Muscle layer of colon (tissue), 2 donors: ENCODE measurements at regions not wholly inside any gene's neighbourhood (a gene's known extent, or its start where the extent isn't known, plus 50 kb on each side); places are given as distances from the start of the nearest gene placed in this dataset.
"Not testable (repeated sequence)": the region's sequence is repeated elsewhere in the genome, so short reads cannot be mapped to it uniquely, and the experiment has no call there.

ENCODE experiments used
- H3K27ac ChIP-seq: one replicate; pipeline ENCODE4 v1.7.0; 2013; ENCODE audit warnings: low read depth, mild to moderate bottlenecking, low read length, moderate library complexity
- H3K27me3 ChIP-seq, 2 donors: one replicate each; pipeline ENCODE4 v1.7.0; 2013; ENCODE audit warnings: low read length in 2 of 2, mild to moderate bottlenecking in 2 of 2; ENCODE audit not compliant: insufficient read depth in 2 of 2, control insufficient read depth in 1 of 2
- H3K36me3 ChIP-seq: one replicate; pipeline ENCODE4 v1.7.0; 2013; ENCODE audit warnings: mild to moderate bottlenecking, low read length; ENCODE audit not compliant: insufficient read depth
- H3K4me1 ChIP-seq: one replicate; pipeline ENCODE4 v1.7.0; 2013; ENCODE audit warnings: mild to moderate bottlenecking, low read length; ENCODE audit not compliant: insufficient read depth
- H3K4me3 ChIP-seq, 2 donors: one replicate each; pipeline ENCODE4 v1.7.0; 2013; ENCODE audit warnings: low read length in 2 of 2, low read depth in 1 of 2, mild to moderate bottlenecking in 1 of 2, moderate library complexity in 1 of 2
- H3K9ac ChIP-seq: one replicate; pipeline ENCODE4 v1.7.0; 2013; ENCODE audit warnings: low read length
- H3K9me3 ChIP-seq: one replicate; pipeline ENCODE4 v1.7.0; 2013; ENCODE audit warnings: mild to moderate bottlenecking, low read length
- donor health status: abdominal sarcoma.
- donor health status: Adenocarcinoma of cecum.

DNA sequence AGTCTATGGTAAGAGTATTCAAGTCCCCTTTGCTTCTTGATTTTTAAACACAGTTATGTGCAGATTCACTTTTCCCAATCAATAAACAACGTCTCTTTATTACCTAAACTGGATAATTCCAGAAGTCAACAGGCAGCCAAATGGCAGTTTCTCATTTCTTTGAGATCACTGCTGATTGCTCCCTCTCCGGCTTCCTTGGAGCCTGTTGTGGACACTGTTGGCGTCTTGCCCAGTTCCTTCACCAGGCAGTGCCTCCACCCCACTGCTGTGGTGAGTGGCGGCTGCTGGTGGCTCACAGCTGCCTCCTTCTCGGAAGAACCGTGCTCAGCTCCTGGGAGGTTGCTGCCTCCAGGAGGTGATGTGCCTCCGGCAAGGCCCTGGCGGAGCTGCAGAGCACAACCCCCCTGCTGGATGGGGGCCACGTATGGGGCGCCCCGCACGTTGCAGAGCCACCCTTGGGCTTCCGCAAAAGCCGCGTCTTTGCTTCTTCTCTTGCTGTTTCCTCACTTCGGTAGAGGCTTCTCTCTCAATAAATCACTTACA, 105.1 kb upstream of the CNKSR3 start:
- Histone ChIP-seq H3K4me1 (no peaks in the 10 kb centered on the region), H3K36me3 (no peaks in the 10 kb centered on the region), H3K4me3 (peak overlapping the region in 1 of 2 donors; percentile 25), H3K9me3 (no peaks in the 10 kb centered on the region), H3K27ac (no peak overlapping the region), H3K27me3 (no peaks in the 10 kb centered on the region), H3K9ac (no peak overlapping the region)

DNA sequence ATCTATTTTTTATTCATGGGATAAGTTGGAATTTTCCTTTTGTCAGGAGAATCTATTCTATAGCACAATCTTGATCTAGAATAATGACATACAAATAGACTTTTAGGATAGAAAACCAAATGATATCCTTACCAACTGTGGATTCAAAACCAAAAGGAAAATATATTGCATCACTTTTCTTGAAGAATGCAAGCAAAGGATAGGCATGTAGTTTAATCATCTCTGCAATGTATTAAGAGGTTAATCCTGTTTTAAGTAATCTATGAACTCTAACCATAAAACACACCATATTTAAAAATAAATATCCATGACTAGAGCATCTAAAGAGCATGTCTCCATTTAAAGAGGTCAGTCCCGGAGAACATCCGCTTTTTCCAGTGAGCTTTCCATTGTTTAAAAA, 106.7 kb upstream of the CNKSR3 start:
- H3K4me1 ChIP-seq, result no peaks in the 10 kb centered on the region
- H3K27me3 ChIP-seq, result no peaks in the 10 kb centered on the region

GRCh38 chr6:154619146-154619545, 108.7 kb upstream of the CNKSR3 start:
- H3K9ac ChIP-seq, result no peak overlapping the region
- H3K27me3 ChIP-seq, result peaks cover 0 to 4% of the 10 kb centered on the region in 2 donors
- no peaks in the 10 kb centered on the region for H3K9me3 ChIP-seq
- H3K36me3 ChIP-seq, result no peaks in the 10 kb centered on the region
- no peaks in the 10 kb centered on the region for H3K4me1 ChIP-seq
- H3K27ac ChIP-seq, result no peak overlapping the region
- no peak overlapping the region for H3K4me3 ChIP-seq

More for the DNA sequence above, 106.7 kb upstream of the CNKSR3 start:
- Histone ChIP-seq H3K27ac (no peak overlapping the region), H3K9me3 (no peaks in the 10 kb centered on the region), H3K9ac (no peak overlapping the region), H3K4me3 (no peak overlapping the region), H3K36me3 (no peaks in the 10 kb centered on the region)

DNA sequence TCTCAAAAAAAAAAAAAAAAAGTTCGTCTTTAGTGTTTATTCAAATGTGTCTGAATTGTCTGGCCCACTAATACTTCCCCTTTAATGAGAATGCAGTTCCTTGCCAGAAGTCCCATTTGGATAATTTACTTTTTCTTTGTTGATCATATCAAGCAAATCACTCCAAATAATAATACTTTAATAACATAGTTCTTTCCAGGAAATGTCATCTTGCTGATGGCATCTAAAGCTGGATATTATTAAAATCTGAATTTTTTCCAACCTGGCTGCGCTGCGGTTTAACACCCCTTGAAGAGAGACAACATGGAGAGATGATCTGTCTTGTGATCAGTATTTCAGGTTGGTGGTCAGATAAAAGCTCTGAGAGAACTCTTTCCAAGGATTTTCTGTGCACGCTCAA, 111.2 kb upstream of the CNKSR3 start:
- Histone ChIP-seq H3K9ac (no peak overlapping the region), H3K9me3 (no peaks in the 10 kb centered on the region), H3K27ac (no peak overlapping the region), H3K27me3 (peaks cover 0 to 4% of the 10 kb centered on the region in 2 donors), H3K4me1 (no peaks in the 10 kb centered on the region), H3K4me3 (no peak overlapping the region), H3K36me3 (no peaks in the 10 kb centered on the region)

- Histone ChIP-seq H3K9ac (no peak overlapping the region), H3K27ac (no peak overlapping the region), H3K4me3 (no peak overlapping the region), H3K27me3 (peaks cover 0 to 4% of the 10 kb centered on the region in 2 donors), H3K36me3 (no peaks in the 10 kb centered on the region), H3K4me1 (no peaks in the 10 kb centered on the region), H3K9me3 (no peaks in the 10 kb centered on the region)
Measured at GRCh38 chr6:154622618-154623336, 110.4 kb upstream of the SCAF8 start.

DNA sequence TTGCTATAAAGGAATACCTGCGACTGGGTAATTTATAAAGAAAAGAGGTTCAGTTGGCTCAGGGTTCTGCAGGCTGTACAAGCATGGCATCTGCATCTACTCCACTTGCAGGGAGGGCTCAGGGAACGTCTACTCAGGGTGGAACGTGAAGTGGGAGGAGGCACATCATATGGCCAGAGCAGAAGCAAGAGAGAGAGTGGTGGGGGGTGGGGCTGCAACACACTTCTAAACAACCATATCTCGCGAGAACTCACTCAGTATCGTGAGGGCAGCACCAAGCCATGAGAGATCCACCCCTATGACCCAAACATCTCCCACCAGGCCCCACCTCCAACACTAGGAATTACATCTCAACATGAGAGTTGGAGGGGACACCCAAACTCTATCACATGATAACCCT, 109.8 kb upstream of the SCAF8 start:
- Histone ChIP-seq H3K4me3 (no peak overlapping the region), H3K36me3 (no peaks in the 10 kb centered on the region), H3K27ac (no peak overlapping the region), H3K4me1 (no peaks in the 10 kb centered on the region), H3K9me3 (no peaks in the 10 kb centered on the region), H3K27me3 (peaks cover 0 to 4% of the 10 kb centered on the region in 2 donors), H3K9ac (no peak overlapping the region)

GRCh38 chr6:154624038-154624599, 109.1 kb upstream of the SCAF8 start:
- no peak overlapping the region for H3K4me3 ChIP-seq
- H3K4me1 ChIP-seq, result no peaks in the 10 kb centered on the region
- peaks cover 0 to 4% of the 10 kb centered on the region in 2 donors for H3K27me3 ChIP-seq
- H3K36me3 ChIP-seq, result no peaks in the 10 kb centered on the region
- no peak overlapping the region for H3K27ac ChIP-seq
- H3K9me3 ChIP-seq, result no peaks in the 10 kb centered on the region
- no peak overlapping the region for H3K9ac ChIP-seq

GRCh38 chr6:154624727-154625126, 108.5 kb upstream of the SCAF8 start:
- not testable (repeated sequence) for H3K27ac ChIP-seq, H3K4me3 ChIP-seq, H3K9me3 ChIP-seq, H3K27me3 ChIP-seq, H3K36me3 ChIP-seq, H3K4me1 ChIP-seq, H3K9ac ChIP-seq

GRCh38 chr6:154625721-154626120, 107.5 kb upstream of the SCAF8 start:
- no peak overlapping the region for H3K27ac ChIP-seq
- H3K27me3 ChIP-seq, result peaks cover 0 to 4% of the 10 kb centered on the region in 2 donors
- no peaks in the 10 kb centered on the region for H3K9me3 ChIP-seq
- no peak overlapping the region for H3K9ac ChIP-seq
- H3K36me3 ChIP-seq, result no peaks in the 10 kb centered on the region
- no peak overlapping the region for H3K4me3 ChIP-seq
- no peaks in the 10 kb centered on the region for H3K4me1 ChIP-seq

DNA sequence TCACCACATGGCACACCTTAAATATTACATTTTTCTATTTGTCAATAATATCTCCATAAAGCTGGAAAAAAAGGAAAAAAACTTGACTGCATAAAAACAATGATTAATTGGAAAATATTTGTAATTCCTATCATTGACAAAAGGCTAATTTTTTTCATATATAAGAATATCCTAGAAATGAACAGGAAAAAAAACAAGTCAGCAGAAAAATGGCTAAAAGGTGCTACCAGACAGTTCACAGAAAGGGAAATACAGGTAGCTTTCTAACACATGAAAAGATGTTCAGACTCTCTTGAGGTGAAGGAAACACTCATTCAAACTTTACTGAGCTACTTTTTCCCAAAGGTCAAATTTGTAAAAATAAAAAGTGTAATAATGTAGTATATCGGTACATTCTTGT, 104.1 kb upstream of the SCAF8 start:
- H3K9me3 ChIP-seq, result no peaks in the 10 kb centered on the region
- no peaks in the 10 kb centered on the region for H3K36me3 ChIP-seq
- H3K4me3 ChIP-seq, result no peak overlapping the region
- no peak overlapping the region for H3K9ac ChIP-seq
- H3K27me3 ChIP-seq, result no peaks in the 10 kb centered on the region
- H3K4me1 ChIP-seq, result no peaks in the 10 kb centered on the region
- H3K27ac ChIP-seq, result no peak overlapping the region

GRCh38 chr6:154632119-154632518, 101.1 kb upstream of the SCAF8 start:
- no peak overlapping the region for H3K4me3 ChIP-seq
- H3K36me3 ChIP-seq, result no peaks in the 10 kb centered on the region
- H3K9me3 ChIP-seq, result no peaks in the 10 kb centered on the region
- no peak overlapping the region for H3K27ac ChIP-seq
- H3K27me3 ChIP-seq, result no peaks in the 10 kb centered on the region
- H3K9ac ChIP-seq, result no peak overlapping the region
- H3K4me1 ChIP-seq, result no peaks in the 10 kb centered on the region

DNA sequence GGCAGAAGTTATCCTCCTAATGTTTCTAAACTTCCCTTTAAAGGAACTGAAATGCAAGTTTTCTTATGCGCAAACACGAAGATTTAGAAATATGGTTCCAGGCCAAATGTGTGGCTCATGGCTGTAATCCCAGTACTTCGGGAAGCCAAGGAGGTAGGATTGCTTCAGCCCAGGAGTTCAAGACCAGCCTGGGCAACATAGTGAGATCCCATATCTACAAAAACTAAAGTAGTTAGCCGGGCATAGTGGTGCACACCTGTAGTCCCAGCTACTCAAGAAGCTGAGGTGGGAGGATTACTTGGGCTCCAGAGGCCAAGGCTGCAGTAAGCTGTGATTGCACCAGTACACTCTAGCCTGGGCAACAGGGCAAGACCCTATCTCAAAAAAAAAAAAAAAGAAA, 95.8 kb upstream of the SCAF8 start:
- H3K4me3 ChIP-seq, result no peak overlapping the region

More for the DNA sequence above, 95.8 kb upstream of the SCAF8 start:
- H3K36me3 ChIP-seq, result no peaks in the 10 kb centered on the region
- no peaks in the 10 kb centered on the region for H3K4me1 ChIP-seq
- H3K27ac ChIP-seq, result no peak overlapping the region
- H3K9ac ChIP-seq, result no peak overlapping the region
- H3K9me3 ChIP-seq, result no peaks in the 10 kb centered on the region
- no peaks in the 10 kb centered on the region for H3K27me3 ChIP-seq
